Loucy (cell line): ENCODE measurements at regions not wholly inside any gene's neighbourhood (a gene's known extent, or its start where the extent isn't known, plus 50 kb on each side); places are given as distances from the start of the nearest gene placed in this dataset.

Experiments
- EZH2phosphoT487 ChIP-seq: fragments of 200-600 bp; IDR thresholded peaks from 2 replicates; pipeline ENCODE4 v1.6.1; 2018; ENCODE audit warnings: antibody characterized with exemption, mild to moderate bottlenecking, moderate library complexity, borderline replicate concordance
- TF ChIP-seq, protein P1 (sequence below): fragments of 200-600 bp; sonication (generic); conservative IDR thresholded peaks from 2 replicates; pipeline ENCODE4 v1.5.1; 2014; ENCODE audit warnings: mild to moderate bottlenecking, antibody characterized with exemption, low read length

DNA sequence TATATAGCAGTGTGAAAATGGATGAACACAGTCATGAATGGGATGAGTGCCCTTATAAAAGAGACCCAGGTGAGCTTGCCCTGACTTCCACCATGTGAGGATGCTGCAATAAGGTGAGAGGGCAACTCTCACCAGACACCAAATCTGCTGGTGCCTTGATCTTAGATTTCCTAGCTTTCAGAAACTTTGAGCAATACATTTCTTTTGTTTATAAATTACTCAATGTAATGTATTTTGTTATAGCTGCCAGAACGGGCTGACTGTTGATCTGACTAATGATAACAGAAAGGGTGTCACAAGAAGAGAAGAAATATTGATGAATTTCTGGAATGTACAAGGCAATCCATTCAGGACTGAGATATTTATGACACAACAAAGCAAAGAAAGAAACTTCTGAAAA, 180.5 kb downstream of the MCHR2 start:
- TF ChIP-seq, protein P1, sequence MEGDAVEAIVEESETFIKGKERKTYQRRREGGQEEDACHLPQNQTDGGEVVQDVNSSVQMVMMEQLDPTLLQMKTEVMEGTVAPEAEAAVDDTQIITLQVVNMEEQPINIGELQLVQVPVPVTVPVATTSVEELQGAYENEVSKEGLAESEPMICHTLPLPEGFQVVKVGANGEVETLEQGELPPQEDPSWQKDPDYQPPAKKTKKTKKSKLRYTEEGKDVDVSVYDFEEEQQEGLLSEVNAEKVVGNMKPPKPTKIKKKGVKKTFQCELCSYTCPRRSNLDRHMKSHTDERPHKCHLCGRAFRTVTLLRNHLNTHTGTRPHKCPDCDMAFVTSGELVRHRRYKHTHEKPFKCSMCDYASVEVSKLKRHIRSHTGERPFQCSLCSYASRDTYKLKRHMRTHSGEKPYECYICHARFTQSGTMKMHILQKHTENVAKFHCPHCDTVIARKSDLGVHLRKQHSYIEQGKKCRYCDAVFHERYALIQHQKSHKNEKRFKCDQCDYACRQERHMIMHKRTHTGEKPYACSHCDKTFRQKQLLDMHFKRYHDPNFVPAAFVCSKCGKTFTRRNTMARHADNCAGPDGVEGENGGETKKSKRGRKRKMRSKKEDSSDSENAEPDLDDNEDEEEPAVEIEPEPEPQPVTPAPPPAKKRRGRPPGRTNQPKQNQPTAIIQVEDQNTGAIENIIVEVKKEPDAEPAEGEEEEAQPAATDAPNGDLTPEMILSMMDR, result no peak
- no peak for TF ChIP-seq EZH2phosphoT487
